ENCODE measurements at regions not wholly inside any gene's neighbourhood (a gene's known extent, or its start where the extent isn't known, plus 50 kb on each side); places are given as distances from the start of the nearest gene placed in this dataset.

DNA sequence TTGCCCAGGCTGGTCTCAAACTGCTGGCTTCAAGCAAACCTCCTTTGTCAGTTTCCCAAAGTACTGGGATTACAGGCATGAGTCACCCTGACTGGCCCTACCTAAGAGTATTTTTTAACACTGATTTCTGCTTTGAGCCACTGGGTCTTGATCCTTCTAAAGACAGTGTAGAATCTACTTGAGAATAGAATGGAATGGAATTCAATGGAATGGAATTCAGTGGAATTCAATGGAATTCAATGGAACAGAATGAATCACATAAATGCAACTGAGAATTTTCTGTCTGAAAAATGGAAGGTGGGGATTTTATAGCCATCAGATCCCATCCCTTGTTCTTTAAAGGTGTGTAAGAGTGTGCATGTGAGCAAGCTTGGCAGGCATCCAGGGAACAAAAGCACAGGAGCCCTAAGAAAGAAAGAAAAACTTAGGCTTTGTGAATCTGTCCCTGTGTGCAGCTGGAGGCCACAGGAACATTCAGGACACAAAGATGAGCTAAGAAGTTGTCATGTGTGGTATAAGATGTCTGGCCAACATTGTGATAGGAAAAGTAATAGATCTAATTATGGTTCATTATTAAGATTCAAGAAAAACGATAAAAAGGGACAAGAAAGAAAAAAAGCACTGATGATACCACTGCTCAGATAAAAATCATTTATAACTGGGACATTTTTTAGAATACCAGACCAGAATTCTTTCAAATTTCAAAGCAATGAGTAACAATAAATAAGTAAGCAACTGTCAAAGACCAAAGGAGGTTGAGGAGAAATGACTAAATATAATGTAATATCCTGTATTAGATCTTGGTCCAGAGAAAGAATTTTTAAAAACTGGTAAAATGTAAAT lies 681.0 kb upstream of the GJE1 start:
- DNase-seq (ENCODE audit: low spot score): no peak

DNA sequence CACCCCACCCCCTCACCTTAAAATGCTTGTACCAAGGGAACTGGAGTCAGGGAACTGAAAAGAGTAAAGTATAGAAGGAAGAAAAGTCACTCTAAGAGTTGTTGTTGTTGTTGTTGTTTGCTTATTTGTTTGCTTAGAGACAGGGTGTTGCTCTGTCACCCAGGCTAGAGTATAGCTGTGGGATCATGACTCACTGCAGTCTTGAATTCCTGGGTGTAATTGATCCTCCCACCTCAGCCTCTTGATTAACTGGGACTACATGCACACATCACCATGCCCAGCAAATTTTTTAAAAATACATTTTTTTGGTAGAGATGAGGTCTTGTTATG lies 681.6 kb upstream of the GJE1 start:
- DNase-seq (ENCODE audit: low spot score): no peak

DNA sequence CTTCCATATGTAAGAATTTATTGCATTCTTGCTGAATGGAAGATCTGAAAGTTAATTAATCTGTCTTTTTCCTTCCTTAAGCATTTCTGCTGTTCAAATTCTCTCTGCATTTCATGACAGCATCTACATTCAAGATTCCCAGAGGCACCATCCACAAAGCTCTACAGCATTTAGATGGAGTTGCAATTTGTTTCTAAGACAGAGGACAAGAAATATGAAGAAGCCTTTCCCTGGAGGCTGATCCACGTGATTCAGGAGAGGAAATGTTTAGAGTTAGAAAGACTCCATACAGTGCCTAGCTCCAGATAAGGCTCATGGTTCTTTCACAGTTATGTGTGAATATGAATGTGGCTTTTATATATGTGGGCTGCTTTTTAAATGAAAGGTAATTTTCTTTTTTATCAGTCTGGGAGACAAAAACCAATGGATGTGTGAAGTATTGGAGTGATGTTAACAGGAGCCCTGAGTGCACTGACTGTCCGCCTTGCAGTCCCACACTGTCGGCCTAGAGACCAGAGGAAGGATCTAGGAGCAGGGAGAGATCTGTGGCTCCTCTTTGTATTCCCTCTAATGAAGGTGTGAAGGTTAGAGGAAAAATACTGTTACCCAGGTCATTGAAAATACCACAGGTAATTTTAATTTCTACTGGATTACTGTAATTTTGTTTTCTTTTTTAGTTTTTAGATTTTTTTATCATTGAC lies 686.6 kb upstream of the GJE1 start:
- DNase-seq (ENCODE audit: low spot score): no peak

DNA sequence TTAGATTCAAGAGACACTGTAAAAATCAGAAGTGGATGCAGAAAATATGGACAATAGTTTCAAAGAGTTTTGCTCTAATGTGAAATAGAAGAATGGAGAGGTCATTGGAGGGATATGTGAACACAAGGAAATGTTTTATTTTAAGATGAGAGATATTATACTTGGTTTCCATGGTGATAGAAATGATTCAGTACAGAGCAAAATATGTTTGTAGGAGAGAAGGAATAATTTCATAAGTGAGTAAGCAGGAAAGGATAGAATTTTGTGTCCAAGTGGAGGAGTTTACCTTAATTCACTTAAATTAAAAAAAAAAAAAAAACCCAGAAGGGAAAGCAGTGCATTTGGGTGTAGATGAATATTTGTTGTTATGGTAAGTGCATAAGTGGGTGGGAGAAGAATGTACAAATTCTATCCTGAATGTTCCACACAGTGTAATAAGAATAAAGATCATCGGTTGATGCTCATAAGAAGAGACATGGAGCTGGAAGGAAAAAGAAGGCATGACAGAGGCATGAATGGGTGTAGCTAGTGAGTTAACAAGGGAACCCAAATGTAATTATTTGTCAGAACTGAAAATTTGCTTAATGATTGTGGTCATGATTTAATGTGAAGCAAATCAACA lies 688.9 kb upstream of the GJE1 start:
- no peak for DNase-seq (ENCODE audit: low spot score)

DNA sequence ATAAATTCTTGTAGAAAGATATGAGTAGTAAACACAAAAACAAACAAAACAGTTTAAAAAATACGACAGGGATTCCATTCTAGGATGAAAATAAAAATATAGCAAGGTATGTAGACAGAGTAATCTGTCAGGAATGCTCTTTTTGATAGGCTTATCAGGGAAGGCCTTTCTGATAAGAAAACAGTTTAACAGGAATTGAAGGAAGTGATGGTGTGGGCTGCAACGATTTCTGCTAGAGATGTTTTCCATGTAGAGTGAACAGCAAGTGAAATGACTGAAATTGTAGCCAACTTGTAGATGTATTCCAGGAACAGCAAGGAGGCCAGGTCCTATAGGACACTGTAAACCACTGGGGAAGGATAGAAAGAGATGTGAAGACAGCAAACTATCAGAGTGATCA lies 689.7 kb upstream of the GJE1 start:
- DNase-seq (ENCODE audit: low spot score): no peak

DNA sequence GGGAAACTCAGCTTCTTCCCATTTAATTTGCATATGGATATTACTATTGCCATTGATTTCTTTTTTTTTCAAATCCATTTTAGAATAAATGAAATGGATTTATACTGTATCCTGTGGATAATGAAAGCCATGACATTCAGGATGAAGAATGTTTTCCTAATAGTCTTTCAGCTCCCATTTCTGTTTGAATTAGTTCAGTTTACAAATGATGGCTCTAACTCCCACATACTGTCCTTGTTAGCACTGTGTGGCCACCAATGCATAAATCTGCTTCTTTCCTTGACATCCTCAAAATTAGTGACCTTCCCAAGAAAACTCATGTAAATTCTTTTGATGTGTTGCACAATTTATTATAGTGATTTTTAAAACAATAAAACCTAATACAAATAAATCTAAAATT lies 693.2 kb upstream of the GJE1 start:
- DNase-seq (ENCODE audit: low spot score): no peak

DNA sequence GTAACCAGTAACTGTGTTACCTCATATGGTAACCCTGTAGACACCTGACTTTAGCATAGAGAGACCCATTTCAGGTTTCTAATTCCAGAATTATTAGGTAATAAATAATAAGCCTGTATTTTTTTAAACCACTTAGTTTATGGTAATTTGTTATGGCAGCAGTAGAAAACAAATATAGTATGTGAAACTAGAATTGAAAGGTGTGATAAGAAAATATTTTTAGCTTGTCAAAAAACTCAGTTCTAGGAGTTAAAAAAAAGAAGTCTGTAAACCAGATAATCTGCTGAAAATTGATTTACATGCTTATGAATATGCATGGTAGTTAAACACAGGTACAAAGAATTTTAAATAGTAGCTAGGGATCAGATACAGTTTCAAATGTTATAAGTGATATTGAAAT lies 695.0 kb upstream of the GJE1 start:
- no peak for DNase-seq (ENCODE audit: low spot score)

DNA sequence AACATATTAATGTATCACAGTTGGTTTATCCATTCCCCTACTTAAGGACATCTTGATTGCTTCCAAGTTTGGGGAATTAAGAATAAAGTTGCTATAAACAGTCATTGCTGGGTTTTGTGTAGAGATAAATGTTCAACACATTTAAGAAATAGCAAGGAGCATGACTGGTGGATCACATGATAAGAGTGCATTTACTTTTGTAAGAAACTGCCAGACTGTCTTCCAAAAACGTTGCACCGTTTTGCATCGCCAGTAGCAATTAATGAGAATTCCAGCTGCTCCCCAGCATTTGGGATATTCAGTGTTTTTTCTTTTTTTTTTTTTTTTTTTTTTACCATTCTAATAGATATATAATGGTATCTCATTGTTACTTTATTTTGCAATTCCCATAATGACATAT lies 695.7 kb upstream of the GJE1 start:
- no peak for DNase-seq (ENCODE audit: low spot score)

DNA sequence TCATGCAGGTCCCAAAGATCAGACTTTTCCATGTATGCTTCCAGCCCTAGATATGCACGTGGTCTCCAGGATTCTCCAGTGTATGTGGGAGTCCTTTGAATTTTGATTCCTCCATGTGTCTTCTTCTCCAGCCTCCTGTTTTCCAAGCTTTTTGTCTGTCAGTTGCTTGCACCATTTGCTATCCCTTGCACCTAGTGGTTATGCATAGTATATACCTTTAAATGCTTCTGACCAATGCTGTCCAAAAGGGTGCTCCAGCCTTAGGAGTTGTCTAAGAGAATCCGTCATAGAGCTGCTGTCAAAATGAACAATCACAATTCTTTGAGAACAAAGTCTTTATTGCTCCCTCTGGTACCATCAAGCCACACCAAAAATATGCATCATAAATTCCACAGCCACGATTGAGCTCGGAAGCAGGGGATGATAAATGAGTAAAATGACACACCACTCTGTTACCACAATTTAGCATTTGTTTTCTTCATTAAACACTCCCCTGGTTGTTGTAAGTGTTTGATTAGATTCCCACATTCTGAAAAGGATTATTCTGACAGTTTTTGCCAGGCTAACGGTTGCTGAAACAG lies 706.2 kb upstream of the GJE1 start:
- DNase-seq (ENCODE audit: low spot score): no peak

DNA sequence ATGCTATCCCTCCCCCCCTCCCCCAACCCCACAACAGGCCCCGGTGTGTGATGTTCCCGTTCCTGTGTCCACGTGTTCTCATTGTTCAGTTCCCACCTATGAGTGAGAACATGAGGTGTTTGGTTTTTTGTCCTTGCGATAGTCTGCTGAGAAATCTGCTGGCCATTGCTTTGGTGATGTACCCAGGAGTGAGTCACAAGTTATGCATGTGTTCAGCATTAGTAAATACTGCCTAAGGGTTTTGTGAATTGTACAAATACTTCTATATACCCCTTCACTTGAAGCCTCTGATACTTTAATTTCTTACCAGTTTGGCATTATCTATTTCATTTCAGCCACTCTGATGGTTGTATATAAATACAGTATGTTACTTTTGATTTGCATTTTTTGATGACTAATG lies 711.3 kb upstream of the GJE1 start:
- DNase-seq (ENCODE audit: low spot score): no peak

DNA sequence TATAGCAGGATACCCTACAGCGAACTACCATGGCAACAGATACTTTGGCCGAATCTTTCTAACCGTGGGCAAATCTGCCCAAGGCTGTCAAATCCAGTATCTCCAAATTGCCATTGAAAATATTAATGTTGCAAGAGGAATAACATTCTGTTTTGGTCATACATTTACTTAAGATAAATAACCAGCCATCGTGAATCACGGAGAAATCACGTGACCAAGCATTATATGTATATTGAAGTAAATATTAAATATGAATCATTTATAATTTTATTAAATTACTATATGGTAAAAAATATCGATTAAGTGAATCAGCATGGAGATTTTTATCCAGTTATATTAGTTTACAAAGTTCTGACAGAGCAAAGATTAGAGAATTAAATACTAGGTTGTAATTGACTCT lies 714.6 kb upstream of the GJE1 start:
- no peak for DNase-seq (ENCODE audit: low spot score)

DNA sequence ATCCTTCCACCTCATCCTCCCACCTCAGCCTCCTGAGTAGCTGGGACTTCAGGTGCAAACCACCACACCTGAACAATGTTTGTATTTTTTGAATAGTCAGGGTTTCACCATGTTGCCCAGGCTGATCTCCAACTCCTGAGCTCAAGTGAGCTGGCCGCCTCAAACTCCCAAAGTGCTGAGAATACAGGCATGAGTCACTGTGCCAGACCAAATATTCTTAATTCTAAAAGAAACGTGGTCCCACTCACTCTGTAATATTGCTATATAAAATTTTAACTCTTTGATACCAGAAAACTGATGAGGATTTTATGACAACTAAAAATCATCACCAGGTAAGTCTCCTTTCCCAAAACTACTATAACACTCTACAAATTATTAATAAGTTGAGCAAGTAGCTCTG lies 716.8 kb upstream of the GJE1 start:
- DNase-seq (ENCODE audit: low spot score): no peak

DNA sequence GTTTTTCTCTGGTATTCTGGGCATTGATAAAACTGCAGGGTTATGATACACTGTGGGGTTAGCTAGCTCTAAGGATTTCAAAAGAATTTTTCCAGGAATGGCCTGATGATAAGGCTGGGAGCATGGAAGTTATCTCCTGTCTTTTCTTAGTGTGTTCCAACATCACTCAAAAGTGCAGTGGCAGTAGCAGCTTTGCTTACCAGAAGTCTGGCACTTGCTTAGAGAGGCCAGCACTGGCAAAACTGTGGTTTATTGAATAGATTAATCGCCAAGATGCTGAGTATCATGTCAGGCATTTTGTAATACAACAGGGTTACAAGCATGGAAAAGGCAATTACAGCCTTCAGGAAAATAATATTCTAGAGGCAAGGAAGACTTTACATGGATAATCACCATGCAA lies 719.5 kb upstream of the GJE1 start:
- no peak for DNase-seq (ENCODE audit: low spot score)

DNA sequence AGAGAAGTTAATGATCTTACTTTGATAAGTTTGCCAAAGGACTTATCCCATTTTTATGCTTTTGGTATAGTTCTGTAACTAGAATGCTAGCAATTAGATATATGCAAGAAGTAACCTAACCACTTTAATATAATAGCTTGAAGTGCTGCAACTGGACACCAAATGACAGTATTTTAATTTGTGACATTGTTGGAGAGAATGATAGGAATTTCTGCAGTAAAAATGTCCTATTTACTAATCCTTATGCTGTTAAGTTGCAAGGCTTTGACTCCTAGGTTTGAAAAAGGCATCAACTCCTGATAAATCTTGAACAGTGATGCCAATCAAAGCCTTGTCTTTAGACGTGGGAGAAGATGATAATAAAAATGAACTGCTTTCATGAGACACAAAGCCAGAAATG lies 726.0 kb upstream of the GJE1 start:
- DNase-seq (ENCODE audit: low spot score): no peak

DNA sequence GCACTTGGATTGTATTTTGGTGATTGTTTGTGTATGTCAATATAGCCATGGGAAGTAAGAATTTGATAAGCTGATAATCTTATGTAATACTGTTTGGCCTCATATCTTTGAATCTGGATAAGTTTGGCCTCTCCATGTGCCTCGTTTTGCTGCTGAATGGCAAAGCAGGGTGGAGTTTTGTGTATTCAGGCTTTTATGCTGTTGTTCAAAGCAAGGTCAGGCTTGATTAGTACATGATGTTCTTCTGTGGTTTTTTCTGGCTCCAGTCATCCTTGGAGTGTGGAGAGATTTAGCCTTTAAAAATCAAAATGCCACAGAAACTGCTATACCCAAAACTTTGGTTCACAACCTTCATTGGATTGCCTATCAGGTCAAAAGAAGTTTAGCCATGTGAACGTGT lies 728.9 kb upstream of the GJE1 start:
- DNase-seq (ENCODE audit: low spot score): no peak

DNA sequence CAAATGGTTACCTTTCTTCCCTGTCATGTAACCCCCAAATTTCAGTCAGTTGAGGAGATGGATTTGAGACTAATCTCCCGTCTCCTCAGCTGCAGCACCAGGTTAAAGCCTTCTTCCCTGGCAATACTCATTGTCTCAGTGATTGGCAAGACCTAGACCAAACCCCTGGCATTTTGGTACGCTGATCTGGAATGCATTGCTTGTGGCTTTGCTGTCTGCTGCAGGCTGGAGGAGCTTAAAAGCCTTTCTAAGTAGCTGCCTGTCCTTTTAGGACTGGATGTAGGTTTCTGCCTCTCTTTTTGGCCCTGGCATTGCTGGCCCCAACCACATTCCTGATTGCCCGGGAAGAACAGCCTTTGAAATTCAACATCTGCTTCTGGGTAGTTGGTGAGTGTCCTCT lies 729.6 kb upstream of the GJE1 start:
- DNase-seq (ENCODE audit: low spot score): no peak

DNA sequence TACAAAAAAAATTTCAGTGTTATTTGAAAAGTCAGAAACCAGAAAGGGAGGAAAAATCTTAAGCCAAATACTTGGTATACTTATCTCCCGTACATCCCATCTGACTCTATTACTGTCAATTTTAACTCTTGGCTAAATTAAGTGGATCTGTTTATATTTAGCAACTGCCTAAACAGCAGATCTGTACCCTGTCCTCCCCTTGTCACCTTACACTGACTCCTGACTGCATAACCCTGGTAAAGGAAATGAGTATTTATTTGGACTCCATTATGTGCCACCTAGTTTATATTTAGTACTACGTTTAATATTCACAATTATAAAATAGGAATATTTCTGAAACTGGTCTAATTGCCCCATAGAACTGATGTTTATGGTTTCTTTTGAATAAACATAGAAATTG lies 730.2 kb upstream of the GJE1 start:
- DNase-seq (ENCODE audit: low spot score): no peak

DNA sequence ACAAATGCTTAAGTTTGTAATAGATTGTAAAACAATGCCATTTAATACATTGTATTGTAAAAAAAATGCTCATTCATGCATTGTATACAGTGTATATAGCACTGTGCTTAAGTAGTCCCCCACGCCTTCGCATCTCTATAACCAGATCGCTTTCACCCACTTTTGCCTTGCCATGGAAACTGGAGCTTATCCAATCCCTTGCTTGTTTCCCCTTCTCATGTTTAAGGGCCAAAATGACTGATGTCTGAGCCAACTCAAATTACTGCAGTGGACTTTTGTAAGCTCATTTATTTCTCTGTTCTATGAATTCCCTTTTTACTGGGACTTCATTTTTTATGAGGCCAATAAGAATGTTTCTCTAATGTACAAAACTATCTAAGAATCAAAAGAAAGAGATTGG lies 730.9 kb upstream of the GJE1 start:
- no peak for DNase-seq (ENCODE audit: low spot score)

DNA sequence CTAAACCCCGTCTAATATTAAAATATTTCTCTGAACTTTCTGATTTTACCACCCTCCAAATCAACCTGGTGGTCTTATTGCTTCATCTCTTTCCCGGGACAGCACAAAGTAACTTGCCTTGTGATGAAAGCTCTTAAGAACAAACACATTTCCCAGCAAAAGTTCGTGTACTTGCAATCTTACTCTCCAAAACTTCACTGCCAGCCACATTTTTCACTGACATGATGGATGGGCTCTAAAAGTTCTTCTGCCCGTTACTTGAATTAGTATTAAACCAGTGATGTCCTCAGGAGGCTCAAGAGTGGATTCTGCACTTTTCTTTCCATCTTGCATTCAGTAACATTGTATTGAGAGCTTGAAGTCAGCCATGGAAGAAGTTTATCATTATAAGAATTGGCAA lies 731.6 kb upstream of the GJE1 start:
- no peak for DNase-seq (ENCODE audit: low spot score)

DNA sequence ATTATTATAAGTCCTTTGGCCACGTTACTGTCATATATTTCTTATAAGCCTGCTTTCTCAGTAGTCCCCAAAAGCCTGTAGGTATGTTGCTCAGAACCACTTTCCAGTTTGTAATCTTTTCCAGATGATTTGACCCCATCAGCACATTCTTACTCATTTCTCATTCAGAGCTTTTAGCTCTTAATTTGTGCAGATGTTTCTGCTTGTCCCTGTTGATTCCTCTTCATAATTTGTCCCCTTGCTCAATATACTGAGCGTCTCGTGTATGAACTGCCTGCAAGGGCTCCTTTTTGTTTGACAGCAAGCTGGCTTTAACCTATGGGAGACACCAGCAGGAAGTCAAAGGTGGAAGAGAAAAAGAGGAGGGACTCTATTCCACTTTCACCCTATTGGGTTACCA lies 733.8 kb upstream of the GJE1 start:
- DNase-seq (ENCODE audit: low spot score): no peak

DNA sequence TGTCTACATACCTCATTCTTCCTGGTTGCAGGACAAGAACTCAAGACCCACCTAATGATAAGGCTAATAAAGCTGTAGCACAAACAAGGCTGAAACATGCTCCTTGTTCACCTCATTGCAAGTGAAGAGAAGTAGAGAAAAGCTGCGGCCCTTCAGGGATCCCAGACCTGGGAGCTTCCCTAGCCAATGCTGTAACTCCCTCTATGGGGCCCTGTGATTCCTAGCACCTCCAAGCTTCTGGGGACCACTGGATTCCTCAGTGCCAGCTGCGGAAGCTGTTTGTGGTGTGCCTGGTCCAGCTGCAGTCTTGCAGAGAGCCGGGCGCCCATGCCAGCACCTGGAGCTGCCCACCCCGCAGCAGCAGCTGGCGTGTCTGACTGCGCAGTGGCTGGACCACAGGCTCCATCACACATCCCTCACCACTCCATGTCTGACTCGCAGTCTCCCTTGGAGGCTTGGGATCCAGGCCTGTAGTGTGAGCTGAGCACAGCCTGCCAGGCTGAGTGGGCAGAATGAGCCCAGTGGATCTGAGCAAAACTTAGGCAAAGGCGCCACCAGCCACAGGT lies 737.2 kb upstream of the GJE1 start:
- DNase-seq (ENCODE audit: low spot score): no peak

DNA sequence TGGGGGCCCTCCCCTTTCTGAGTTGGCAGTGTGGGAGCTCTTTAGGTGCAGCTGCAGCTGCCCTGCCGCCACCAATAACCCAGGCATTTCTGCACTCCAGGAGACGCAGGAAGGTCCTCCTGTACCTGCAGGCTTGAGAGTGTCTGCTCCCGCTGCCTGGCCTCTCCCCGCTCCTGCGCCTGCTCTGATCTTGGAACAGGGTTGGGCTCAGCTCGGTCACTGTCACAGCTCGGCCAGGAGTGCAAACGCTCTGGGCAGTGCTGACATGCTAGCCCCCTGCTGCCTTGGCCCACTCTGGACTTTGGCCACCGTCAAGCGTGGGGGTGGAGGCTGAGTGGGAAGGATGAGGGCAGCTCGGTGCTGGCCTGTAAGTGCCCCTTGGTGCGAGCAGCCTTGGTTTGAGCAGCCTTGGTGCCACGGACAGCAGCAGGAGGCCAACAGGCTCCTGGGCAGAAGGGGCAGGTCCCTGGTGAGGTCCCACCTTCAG lies 738.1 kb upstream of the GJE1 start:
- no peak for DNase-seq (ENCODE audit: low spot score)

DNA sequence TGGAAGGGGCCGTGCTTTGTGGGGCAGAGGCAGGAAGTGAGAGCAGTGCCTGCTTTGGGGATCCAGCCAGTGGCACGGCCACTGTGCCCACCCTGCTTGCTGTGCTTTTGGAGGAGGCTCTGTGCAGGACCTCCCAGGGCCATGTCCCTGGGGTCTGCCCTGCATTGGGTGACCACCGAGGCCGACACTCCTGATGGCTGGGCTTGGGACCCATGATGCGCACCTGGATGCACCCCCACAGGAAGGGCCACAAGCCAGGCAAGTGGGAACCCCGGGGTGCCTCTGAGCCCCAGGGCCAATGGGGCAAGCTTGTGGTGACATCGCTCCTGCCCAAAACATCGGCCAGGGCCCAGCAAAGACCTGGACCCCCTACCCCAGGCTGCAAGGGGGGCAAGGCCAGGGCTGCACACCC lies 738.6 kb upstream of the GJE1 start:
- DNase-seq (ENCODE audit: low spot score): no peak
